ENCODE measurements at regions not wholly inside any gene's neighbourhood (a gene's known extent, or its start where the extent isn't known, plus 50 kb on each side); places are given as distances from the start of the nearest gene placed in this dataset.

DNA sequence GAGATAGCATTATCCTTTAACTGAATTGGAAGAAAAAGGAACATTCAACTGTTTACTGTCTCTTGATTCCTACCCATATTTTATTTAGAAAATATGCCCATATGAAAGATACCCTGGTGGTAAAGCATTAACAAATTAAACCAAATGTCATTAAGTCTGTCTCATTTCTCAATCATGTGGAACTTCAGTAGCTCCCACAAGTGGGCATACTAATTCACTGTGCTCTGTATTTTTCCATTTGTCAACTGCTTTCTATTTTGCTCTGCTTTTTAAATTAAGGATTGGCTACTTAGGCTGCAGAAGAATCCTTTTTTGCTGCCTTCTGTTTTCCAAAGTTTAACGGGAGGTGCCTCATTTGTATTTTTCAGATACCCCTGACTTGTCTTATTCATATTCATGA is 77.2 kb downstream of the DDIT4L start:
- no peak overlapping the region for H3K27ac Mint-ChIP-seq
- Histone ChIP-seq H3K9me3 (ENCODE audit: control insufficient read depth, low read length) (peaks cover 5% of the 10 kb centered on the region), H3K27ac (ENCODE audit: low read depth, low read length) (no peak overlapping the region), H3K4me1 (ENCODE audit: control insufficient read depth, insufficient read depth, low read length) (peaks cover 6% of the 10 kb centered on the region), H3K27me3 (ENCODE audit: control insufficient read depth, insufficient read depth, low read length, poor library complexity, severe bottlenecking) (no peaks in the 10 kb centered on the region), H3K4me3 (ENCODE audit: low read length) (no peak overlapping the region), H3K36me3 (ENCODE audit: control insufficient read depth, insufficient read depth, low read length) (no peaks in the 10 kb centered on the region), H3K9ac (ENCODE audit: extremely low read depth, low read length, poor library complexity, severe bottlenecking) (no peak overlapping the region)
- no peaks in the 10 kb centered on the region for H3K36me3 Mint-ChIP-seq (ENCODE audit: low read depth)
- TF ChIP-seq, protein P1, sequence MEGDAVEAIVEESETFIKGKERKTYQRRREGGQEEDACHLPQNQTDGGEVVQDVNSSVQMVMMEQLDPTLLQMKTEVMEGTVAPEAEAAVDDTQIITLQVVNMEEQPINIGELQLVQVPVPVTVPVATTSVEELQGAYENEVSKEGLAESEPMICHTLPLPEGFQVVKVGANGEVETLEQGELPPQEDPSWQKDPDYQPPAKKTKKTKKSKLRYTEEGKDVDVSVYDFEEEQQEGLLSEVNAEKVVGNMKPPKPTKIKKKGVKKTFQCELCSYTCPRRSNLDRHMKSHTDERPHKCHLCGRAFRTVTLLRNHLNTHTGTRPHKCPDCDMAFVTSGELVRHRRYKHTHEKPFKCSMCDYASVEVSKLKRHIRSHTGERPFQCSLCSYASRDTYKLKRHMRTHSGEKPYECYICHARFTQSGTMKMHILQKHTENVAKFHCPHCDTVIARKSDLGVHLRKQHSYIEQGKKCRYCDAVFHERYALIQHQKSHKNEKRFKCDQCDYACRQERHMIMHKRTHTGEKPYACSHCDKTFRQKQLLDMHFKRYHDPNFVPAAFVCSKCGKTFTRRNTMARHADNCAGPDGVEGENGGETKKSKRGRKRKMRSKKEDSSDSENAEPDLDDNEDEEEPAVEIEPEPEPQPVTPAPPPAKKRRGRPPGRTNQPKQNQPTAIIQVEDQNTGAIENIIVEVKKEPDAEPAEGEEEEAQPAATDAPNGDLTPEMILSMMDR (conservative IDR thresholded peaks at IDR 0.05), result no peak
- 44 to 60% methylated on average over 1 of the region's 1 CpG for WGBS, 2 experiments (ENCODE audit: insufficient coverage in 1 of 2, insufficient read length in 1 of 2)
- H3K27me3 Mint-ChIP-seq (ENCODE audit: insufficient read depth), result no peaks in the 10 kb centered on the region
- H3K4me1 Mint-ChIP-seq, result peaks cover 20% of the 10 kb centered on the region
- peaks cover 6% of the 10 kb centered on the region for H3K9me3 Mint-ChIP-seq
- H3K4me3 Mint-ChIP-seq, result no peak overlapping the region
- no peak for DNase-seq

DNA sequence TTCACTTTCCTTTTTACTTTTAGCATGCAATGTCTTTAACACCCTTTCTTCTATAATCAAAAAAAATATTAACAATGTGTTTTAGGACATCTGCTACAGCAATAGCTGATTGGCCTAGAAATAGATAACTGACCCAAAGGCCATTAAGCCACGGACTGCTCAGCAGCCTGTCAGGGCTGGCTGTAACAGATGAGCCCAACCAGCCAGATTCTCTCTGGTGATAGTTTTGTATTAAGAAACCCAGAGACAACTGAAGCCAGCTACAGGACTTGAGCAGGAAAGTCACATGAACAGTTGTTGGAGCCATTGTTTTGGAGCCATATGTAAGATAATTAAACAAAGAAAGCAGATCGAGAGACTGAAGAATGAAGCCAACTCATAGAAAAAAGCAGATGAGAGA is 80.3 kb downstream of the DDIT4L start:
- no peak overlapping the region for H3K4me3 ChIP-seq (ENCODE audit: low read length)
- Mint-ChIP-seq H3K27me3 (ENCODE audit: insufficient read depth) (no peaks in the 10 kb centered on the region), H3K4me3 (no peak overlapping the region), H3K9me3 (peaks cover 6% of the 10 kb centered on the region), H3K36me3 (ENCODE audit: low read depth) (no peaks in the 10 kb centered on the region), H3K4me1 (peaks cover 6% of the 10 kb centered on the region), H3K27ac (no peak overlapping the region)
- WGBS, 2 experiments (ENCODE audit: insufficient coverage in 1 of 2, insufficient read length in 1 of 2), result 84 to 92% methylated on average over 2 of the region's 2 CpGs
- no peaks in the 10 kb centered on the region for H3K36me3 ChIP-seq (ENCODE audit: control insufficient read depth, insufficient read depth, low read length)
- no peaks in the 10 kb centered on the region for H3K27me3 ChIP-seq (ENCODE audit: control insufficient read depth, insufficient read depth, low read length, poor library complexity, severe bottlenecking)
- H3K9me3 ChIP-seq (ENCODE audit: control insufficient read depth, low read length), result peaks cover 5% of the 10 kb centered on the region
- DNase-seq, result no peak
- no peaks in the 10 kb centered on the region for H3K4me1 ChIP-seq (ENCODE audit: control insufficient read depth, insufficient read depth, low read length)
- no peak overlapping the region for H3K27ac ChIP-seq (ENCODE audit: low read depth, low read length)
- H3K9ac ChIP-seq (ENCODE audit: extremely low read depth, low read length, poor library complexity, severe bottlenecking), result no peak overlapping the region
- TF ChIP-seq, protein P1 (conservative IDR thresholded peaks at IDR 0.05), result no peak

DNA sequence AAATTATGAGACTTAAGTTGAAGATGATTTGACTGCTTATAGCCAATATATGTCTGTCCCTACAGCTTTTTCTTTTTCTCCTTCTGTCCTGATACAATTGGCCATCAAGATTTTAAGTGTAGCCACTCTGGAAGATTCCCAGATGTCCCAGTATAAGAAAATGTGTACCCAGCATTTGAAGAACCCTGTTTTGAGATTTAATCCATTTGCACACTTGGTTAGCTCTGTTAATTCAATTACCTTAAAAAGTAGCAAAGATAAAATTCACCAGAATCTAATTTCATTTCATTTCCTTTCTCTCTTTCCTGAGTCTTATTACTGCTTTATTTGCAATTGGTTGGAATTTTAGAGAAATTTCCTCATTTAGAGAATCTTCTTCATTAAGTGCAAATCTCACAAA is 81.4 kb downstream of the DDIT4L start:
- H3K36me3 Mint-ChIP-seq (ENCODE audit: low read depth), result no peaks in the 10 kb centered on the region
- no peak overlapping the region for H3K27ac Mint-ChIP-seq
- H3K4me1 Mint-ChIP-seq, result peaks cover 3% of the 10 kb centered on the region
- TF ChIP-seq, protein P1 (conservative IDR thresholded peaks at IDR 0.05), result no peak
- H3K9me3 Mint-ChIP-seq, result peaks cover 6% of the 10 kb centered on the region
- no peaks in the 10 kb centered on the region for H3K27me3 Mint-ChIP-seq (ENCODE audit: insufficient read depth)
- H3K36me3 ChIP-seq (ENCODE audit: control insufficient read depth, insufficient read depth, low read length), result no peaks in the 10 kb centered on the region
- H3K27ac ChIP-seq (ENCODE audit: low read depth, low read length), result no peak overlapping the region
- no peak overlapping the region for H3K9ac ChIP-seq (ENCODE audit: extremely low read depth, low read length, poor library complexity, severe bottlenecking)
- no peak for DNase-seq
- no peaks in the 10 kb centered on the region for H3K4me1 ChIP-seq (ENCODE audit: control insufficient read depth, insufficient read depth, low read length)
- no peaks in the 10 kb centered on the region for H3K27me3 ChIP-seq (ENCODE audit: control insufficient read depth, insufficient read depth, low read length, poor library complexity, severe bottlenecking)
- H3K9me3 ChIP-seq (ENCODE audit: control insufficient read depth, low read length), result peaks cover 5% of the 10 kb centered on the region
- H3K4me3 Mint-ChIP-seq, result no peak overlapping the region
- no peak overlapping the region for H3K4me3 ChIP-seq (ENCODE audit: low read length)
